Activated CD8-positive, alpha-beta T cell treated with anti-CD3 and anti-CD28 coated beads for 36 hours (primary cell): ENCODE measurements at regions not wholly inside any gene's neighbourhood (a gene's known extent, or its start where the extent isn't known, plus 50 kb on each side); places are given as distances from the start of the nearest gene placed in this dataset.

Experiments
- ATAC-seq: fragments of 200-7000 bp; cut with Tn5 transposase; one replicate; pipeline ENCODE4 v1.10.0; 2021; ENCODE audit warnings: mild to moderate bottlenecking, moderate library complexity
- CTCF ChIA-PET: fragments of 350-600 bp; sonication (Branson Sonifier 250); formaldehyde crosslinking; loops from one replicate; lab custom pipeline; 2021; ENCODE audit warnings: antibody characterized with exemption; lab: Charles Lee
- POLR2A ChIA-PET: fragments of 350-600 bp; sonication (Branson Sonifier 250); formaldehyde crosslinking; loops from one replicate; lab custom pipeline; 2021; ENCODE audit warnings: antibody characterized with exemption; lab: Charles Lee
- DNase-seq: peaks from one replicate; pipeline ENCODE4 v3.0.0-alpha.2; 2020
- H3K27ac Mint-ChIP-seq: one replicate; pipeline ENCODE4 v1.8.0; 2021; ENCODE audit warnings: mild to moderate bottlenecking, mixed read lengths
- H3K27me3 Mint-ChIP-seq: one replicate; pipeline ENCODE4 v1.8.0; 2021; ENCODE audit warnings: mixed read lengths
- H3K36me3 Mint-ChIP-seq: one replicate; pipeline ENCODE4 v1.8.0; 2021; ENCODE audit warnings: low read depth, mixed read lengths
- H3K4me1 Mint-ChIP-seq: one replicate; pipeline ENCODE4 v1.8.0; 2021; ENCODE audit warnings: low read depth, mixed read lengths
- H3K4me3 Mint-ChIP-seq: one replicate; pipeline ENCODE4 v1.8.0; 2021; ENCODE audit warnings: mild to moderate bottlenecking, moderate library complexity, mixed read lengths
- H3K9me3 Mint-ChIP-seq: one replicate; pipeline ENCODE4 v1.8.0; 2021; ENCODE audit warnings: mixed read lengths
- CTCF ChIP-seq: fragments of 200-600 bp; IDR thresholded peaks from one replicate; pipeline ENCODE4 v1.8.0; 2022; ENCODE audit warnings: antibody characterized with exemption, mild to moderate bottlenecking
- intact Hi-C: fragments of 100-400 bp; cut with micrococcal nuclease; formaldehyde crosslinking; loops from one replicate; pipeline ENCODE4 v1.10.0; 2022

- no peaks in the 10 kb centered on the region for H3K36me3 Mint-ChIP-seq
- ChIA-PET POLR2A (no interaction called here), CTCF (no interaction called here)
- TF ChIP-seq CTCF: no peak
- intact Hi-C loops: no loop called here
- H3K4me1 Mint-ChIP-seq: no peaks in the 10 kb centered on the region
- ATAC-seq (no peak), DNase-seq (no peak)
- peaks cover 3% of the 10 kb centered on the region for H3K27me3 Mint-ChIP-seq
- no peak overlapping the region for H3K4me3 Mint-ChIP-seq
- no peaks in the 10 kb centered on the region for H3K9me3 Mint-ChIP-seq
- no peak overlapping the region for H3K27ac Mint-ChIP-seq
Observed at GRCh38 chr7:116417593-116418345, 81.8 kb upstream of the CAV2 start.

- ATAC-seq (no peak), DNase-seq (no peak)
- no peak overlapping the region for H3K27ac Mint-ChIP-seq
- H3K4me1 Mint-ChIP-seq: no peaks in the 10 kb centered on the region
- peaks cover 3% of the 10 kb centered on the region for H3K27me3 Mint-ChIP-seq
- intact Hi-C loops: no loop called here
- no peak for TF ChIP-seq CTCF
- H3K36me3 Mint-ChIP-seq: no peaks in the 10 kb centered on the region
- CTCF ChIA-PET: no interaction called here
- H3K9me3 Mint-ChIP-seq: no peaks in the 10 kb centered on the region
- H3K4me3 Mint-ChIP-seq: no peak overlapping the region
- POLR2A ChIA-PET: no interaction called here
Observed at GRCh38 chr7:116418524-116418923, 81.0 kb upstream of the CAV2 start.

GRCh38 chr7:116420003-116420402 is 79.5 kb upstream of the CAV2 start:
- no peaks in the 10 kb centered on the region for H3K9me3 Mint-ChIP-seq
- H3K4me3 Mint-ChIP-seq: no peak overlapping the region
- ChIA-PET POLR2A (no interaction called here), CTCF (no interaction called here)
- no peak overlapping the region for H3K27ac Mint-ChIP-seq
- DNase-seq: no peak
- H3K27me3 Mint-ChIP-seq: peaks cover 3% of the 10 kb centered on the region
- TF ChIP-seq CTCF: no peak
- H3K4me1 Mint-ChIP-seq: no peaks in the 10 kb centered on the region
- no peaks in the 10 kb centered on the region for H3K36me3 Mint-ChIP-seq
- ATAC-seq: no peak
- intact Hi-C loops: no loop called here

DNA sequence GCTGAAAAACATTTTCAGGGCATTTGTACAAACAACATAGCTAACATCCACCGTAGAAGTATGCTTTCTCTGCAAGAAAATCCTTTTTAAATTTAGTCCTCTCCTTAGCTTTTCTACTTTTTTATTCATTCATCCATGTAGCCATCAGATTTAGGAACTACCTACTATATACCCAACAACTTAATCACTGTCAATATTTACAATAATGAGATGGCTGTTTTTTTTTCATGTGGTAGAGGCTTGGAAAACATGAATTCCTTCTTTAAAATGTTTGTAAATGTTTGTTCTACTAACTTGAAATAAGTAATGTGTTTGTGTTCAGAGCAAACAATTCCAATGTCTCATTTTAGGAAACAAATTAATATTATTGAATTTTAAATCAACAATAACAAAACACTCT is 78.2 kb upstream of the CAV2 start:
- Mint-ChIP-seq H3K4me3 (no peak overlapping the region), H3K27ac (no peak overlapping the region), H3K9me3 (no peaks in the 10 kb centered on the region), H3K27me3 (peaks cover 3% of the 10 kb centered on the region), H3K4me1 (no peaks in the 10 kb centered on the region), H3K36me3 (no peaks in the 10 kb centered on the region)
- intact Hi-C loops: no loop called here
- DNase-seq (no peak), ATAC-seq (no peak)
- CTCF ChIA-PET: no interaction called here
- TF ChIP-seq CTCF: no peak
- POLR2A ChIA-PET: no interaction called here

DNA sequence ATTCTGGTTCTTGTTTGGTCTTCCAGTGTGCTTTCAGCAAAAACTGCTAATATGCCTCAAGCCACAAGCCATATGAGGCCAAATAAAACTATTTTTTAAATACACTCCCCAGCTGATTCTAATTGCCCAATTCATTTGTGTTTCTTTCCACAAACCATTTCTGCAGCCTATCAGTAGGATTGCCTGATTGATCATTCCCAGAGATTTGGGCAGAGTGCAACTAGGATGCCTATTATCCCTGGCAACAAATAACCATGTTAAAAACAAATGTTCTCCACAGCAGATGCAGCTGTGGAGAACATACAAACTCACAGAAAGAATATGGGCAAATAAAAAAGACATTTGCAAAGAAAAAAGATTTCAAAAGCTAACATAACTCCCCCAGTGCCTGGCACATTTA is 76.9 kb upstream of the CAV2 start:
- peaks cover 1% of the 10 kb centered on the region for H3K27me3 Mint-ChIP-seq
- H3K4me1 Mint-ChIP-seq: no peaks in the 10 kb centered on the region
- H3K36me3 Mint-ChIP-seq: no peaks in the 10 kb centered on the region
- ChIA-PET CTCF (no interaction called here), POLR2A (no interaction called here)
- ATAC-seq (no peak), DNase-seq (no peak)
- no peak for TF ChIP-seq CTCF
- H3K4me3 Mint-ChIP-seq: no peak overlapping the region
- H3K9me3 Mint-ChIP-seq: no peaks in the 10 kb centered on the region
- intact Hi-C loops: no loop called here
- no peak overlapping the region for H3K27ac Mint-ChIP-seq
